Occipital lobe (tissue), 1 donor: ENCODE measurements at regions not wholly inside any gene's neighbourhood (a gene's known extent, or its start where the extent isn't known, plus 50 kb on each side); places are given as distances from the start of the nearest gene placed in this dataset.
"Not testable (repeated sequence)": the region's sequence is repeated elsewhere in the genome, so short reads cannot be mapped to it uniquely, and the experiment has no call there.

Experiments
- DNase-seq: peaks from one replicate; lab custom pipeline; 2025; lab: John Stamatoyannopoulos, UW

GRCh38 chr10:117784776-117785175 lies 242.2 kb downstream of the EMX2 start:
- no peak for DNase-seq

- DNase-seq = no peak
Observed at GRCh38 chr10:117788911-117789310, 246.4 kb downstream of the EMX2 start.

DNA sequence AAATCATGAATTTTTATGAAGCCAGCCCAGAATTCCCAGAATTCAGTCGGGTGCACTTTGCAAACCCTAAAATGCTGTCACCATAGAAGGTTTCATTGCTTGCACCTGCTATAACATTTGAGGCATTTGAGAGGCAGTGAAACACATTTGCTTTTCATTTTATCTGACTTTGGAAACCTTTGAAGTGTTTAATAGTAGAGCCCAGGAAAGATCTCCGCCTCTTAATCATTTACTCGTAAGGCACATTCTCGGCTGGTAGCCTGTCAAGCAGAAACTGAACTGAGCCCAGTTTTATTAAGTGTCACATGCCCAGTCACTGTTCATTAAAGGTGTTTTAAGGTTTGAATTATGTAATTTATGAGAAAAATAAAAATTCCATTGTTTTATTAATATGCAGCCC lies 247.6 kb downstream of the EMX2 start:
- no peak for DNase-seq

DNA sequence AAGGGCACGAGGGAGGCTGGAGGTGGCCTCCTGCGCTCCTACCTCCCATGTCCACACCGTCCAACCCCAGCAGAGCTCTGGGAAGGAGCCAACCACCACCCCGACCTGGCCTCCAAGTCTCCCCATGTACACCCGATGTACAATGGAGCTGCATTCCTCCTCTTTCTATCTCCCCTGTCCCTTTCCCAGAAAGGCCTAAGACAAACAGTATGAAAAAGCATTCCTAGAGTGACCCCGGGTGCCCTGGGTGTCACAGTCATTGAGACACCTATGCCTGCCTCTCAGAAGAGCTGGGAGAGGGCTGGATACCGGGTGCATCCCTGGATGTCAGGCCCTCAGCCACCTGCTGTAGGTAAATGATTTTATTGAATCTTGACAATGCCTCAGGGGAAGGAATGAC lies 248.1 kb downstream of the EMX2 start:
- no peak for DNase-seq

DNA sequence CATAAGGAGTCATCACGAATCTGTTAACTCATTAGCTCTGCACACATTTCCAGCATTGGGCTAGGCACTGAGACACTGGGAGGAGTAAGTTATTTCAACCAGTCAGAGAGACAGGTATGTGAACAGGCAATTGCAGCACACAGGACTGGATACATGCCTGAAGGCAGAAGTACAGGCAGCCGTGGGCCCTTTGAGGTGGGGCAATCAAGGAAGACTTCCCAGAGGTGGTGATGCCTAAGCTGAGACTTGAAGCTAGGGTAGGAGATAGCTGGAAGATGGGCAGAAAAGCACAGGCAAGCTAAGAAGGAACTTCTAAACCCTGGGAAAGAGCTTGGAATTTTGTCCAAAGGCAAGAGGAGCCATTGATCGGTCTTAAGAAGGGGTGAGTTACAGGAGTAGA lies 249.7 kb downstream of the EMX2 start:
- DNase-seq = no peak

DNA sequence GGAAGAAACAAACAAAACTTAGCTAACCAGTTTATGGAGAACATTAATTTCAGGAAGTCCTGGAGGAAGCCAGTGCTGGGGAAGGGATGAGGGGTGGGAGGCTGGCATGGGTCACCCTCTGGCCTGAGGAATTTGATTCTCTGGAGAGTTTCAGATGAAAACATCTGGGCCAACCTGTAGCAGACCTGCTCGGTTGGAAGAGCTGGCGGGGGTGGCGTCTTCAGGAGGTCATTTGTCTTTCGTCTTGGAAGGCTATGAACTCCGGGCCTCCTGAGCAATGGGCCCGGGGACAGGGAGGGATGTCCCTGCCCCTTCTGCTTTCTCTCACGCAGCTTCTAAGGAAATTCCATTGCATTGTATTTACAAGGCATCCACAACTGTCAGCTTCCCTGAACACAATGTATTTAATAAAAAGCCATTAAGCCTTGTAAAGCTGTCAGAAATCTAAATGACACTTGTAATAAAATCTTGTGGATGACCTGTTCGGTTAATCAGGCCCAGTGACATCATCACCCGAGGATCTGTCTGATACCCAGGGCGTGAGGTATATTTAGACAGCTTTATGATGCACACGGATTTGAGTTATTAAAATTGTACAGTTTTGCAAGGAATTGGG lies 250.5 kb downstream of the RAB11FIP2 start:
- DNase-seq = no peak

- no peak for DNase-seq
Observed at GRCh38 chr10:117797296-117797695, 249.4 kb downstream of the RAB11FIP2 start.

- DNase-seq = no peak
Observed at GRCh38 chr10:117801691-117802090, 245.1 kb downstream of the RAB11FIP2 start.

GRCh38 chr10:117804470-117805011 lies 242.2 kb downstream of the RAB11FIP2 start:
- peak; percentile 37 for DNase-seq

- no peak for DNase-seq
Observed at GRCh38 chr10:117805139-117805538, 241.6 kb downstream of the RAB11FIP2 start.

DNA sequence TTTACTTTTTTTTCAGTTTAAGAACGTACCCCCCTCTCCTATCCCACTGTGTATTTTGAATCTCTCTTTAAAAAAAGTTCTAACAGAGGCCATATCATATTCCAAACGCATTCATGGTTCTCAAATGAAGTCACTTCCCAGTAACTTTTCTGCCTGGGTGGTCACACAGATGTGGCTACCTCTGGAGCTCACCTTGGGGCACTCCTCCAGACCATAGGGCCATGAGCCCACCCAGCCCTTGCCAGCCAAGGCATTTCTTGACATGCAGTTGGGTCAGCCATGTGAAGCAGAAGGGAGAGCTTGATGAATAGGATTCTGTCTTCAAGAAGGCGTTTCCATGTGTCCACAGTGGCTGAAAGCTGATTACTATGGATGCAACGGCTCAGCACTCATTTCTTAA lies 239.3 kb downstream of the RAB11FIP2 start:
- no peak for DNase-seq

DNA sequence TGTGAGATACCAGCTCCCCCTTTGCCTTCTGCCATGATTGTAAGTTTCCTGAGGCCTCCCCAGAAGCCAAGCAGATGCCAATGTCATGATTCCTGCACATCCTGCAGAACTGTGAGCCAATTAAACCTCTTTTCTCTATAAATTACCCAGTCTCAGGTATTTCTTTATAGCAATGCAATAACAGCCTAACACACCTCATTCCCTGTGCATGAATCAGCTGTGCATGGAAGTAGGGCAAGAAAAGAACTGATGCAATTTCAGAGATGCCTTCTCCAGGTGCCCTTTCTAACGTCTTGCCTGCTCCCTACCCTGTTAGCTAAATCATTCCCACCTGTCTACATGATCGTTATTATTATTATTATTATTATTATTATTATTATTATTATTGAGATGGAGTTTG lies 230.9 kb downstream of the RAB11FIP2 start:
- not testable (repeated sequence) for DNase-seq

GRCh38 chr10:117817116-117817515 lies 229.6 kb downstream of the RAB11FIP2 start:
- no peak for DNase-seq

GRCh38 chr10:117818721-117819120 lies 228.0 kb downstream of the RAB11FIP2 start:
- DNase-seq = no peak

DNA sequence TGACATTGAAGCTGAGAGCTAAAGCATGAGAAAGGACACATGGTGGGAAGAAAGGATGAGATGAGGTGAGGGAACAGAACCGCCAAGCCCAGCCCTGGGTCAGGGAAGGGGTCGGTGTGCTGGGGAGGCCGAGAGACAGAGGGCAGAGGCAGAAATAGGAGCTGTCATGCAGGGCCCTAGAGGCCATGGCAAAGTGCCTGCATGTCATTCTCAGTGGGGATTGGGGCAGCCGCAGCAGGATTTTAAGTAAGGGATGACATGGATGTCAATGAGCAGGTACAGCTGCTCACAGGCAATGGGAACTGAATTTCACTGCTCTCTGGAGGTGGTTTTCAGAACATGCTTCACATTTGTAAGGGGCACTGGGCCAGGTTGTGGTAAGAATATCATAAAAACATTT lies 227.4 kb downstream of the RAB11FIP2 start:
- no peak for DNase-seq

- DNase-seq = no peak
Observed at GRCh38 chr10:117823980-117824379, 222.8 kb downstream of the RAB11FIP2 start.

- DNase-seq = no peak
Observed at GRCh38 chr10:117830205-117830604, 216.5 kb downstream of the RAB11FIP2 start.

DNA sequence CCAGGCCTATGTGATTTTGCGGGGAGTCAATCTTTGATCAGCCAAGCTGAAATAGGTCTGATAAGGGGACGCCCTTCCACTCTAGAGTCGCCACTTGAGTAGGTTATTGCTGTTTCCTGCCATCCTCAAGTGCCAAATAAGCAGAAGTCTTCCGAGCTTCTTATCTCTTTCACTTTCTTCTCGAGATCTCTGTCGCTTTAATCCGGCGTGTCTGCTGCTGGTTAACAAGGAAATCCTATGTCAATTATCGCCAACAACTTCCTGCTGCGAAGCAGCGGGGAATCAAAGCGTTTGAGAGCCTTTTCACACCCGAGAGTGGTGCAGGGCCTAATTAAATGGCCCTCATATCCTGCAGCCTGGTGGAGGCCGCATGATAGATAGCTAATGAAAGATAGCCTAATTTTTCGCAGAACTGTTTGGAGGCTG lies 215.9 kb downstream of the RAB11FIP2 start:
- no peak for DNase-seq

- not testable (repeated sequence) for DNase-seq
Observed at GRCh38 chr10:117838500-117839498, 207.9 kb downstream of the RAB11FIP2 start.

DNA sequence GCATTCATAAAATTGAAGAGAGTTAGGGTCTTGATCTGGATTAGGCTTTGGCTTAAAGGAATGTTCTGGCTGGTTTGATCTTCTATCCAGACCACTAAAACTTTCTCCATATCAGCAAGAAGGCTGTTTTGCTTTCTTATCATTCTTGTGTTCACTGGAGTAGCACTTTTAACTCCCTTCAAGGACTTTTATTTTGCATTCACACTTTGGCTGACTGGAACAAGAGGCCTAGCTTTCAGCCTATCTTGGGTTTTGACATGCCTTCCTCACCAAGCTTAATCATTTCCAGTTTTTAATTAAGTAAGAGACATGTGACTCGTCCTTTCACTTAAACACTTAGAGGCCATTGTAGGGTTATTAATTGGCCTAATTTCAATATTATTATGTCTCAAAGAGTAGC lies 190.3 kb downstream of the RAB11FIP2 start:
- DNase-seq = not testable (repeated sequence)

DNA sequence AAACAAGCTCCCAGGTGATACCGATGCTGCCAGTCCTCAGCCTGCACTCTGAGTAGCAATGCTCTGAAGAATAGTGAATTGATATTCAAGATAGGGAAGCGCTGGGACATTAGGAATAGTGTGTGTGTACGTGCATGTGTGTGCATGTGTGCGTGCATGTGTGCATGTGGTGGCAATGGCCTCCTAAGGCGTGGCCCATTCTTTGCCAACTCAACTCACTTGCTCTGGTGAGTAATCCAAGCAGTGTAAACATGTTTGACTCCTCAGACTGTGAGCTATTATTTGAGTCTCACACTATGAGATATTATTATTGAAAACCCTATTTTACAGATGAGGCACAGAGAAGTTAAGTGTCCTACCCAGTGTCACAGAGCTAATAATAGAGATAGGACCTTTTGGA lies 186.6 kb downstream of the RAB11FIP2 start:
- no peak for DNase-seq

GRCh38 chr10:117860823-117861222 lies 185.9 kb downstream of the RAB11FIP2 start:
- DNase-seq = no peak
